NCI-H345 treated with DMSO at 0.1 percent for 48 hours (cell line): ENCODE measurements at regions not wholly inside any gene's neighbourhood (a gene's known extent, or its start where the extent isn't known, plus 50 kb on each side); places are given as distances from the start of the nearest gene placed in this dataset.
"Not testable (repeated sequence)": the region's sequence is repeated elsewhere in the genome, so short reads cannot be mapped to it uniquely, and the experiment has no call there.

ENCODE experiments used
- DNase-seq: peaks from one replicate; lab custom pipeline; 2025; ENCODE audit not compliant: unreplicated experiment; lab: John Stamatoyannopoulos, UW

DNA sequence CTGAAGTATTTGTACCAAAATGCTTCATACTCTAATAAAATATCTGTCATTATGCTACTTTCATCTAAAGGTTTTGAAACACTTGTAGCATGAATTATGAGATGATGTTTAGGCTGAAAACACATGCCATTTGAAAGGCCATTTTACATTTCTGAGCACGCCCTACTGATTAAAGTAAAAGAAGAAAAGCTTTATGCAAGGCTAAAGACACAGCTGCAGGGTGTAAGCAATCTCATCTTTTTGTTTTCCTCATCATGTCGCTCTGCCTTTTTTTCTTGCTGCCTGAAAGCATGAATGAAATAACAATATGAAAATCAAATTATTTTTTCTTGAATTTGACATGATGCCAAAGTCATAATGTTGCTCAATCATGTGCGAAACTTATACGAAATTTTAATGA, 148.6 kb upstream of the ARG1 start:
- DNase-seq, result no peak

DNA sequence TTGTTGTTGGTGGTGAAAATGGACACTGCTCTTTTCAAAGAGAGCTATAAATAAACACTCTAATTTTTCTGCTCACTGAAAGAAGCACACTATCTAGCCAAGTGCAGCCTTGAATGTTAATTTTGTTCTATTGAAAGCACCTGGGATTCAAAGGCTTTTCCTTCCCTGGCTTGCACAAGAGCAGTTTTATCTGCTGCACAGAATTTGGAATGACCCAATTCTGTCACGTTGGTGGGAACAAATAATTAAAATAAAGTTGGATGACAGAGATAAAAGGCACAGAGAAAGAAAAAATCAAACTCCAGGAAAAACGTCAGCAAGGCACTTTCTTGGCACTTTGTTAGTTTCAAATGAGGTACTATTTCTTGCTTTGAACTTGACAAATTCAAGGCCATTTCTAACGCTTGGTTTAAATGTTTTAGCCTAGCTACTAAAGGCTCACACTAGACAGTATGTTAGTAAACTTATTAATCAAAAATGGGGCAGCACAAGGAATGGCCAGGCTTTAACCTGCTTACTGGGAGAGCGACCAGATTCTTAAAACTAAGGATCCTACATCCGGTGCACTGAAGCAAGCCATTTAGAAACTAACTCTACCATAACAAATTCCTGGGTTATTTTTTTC, 145.5 kb upstream of the ARG1 start:
- DNase-seq, result no peak

DNA sequence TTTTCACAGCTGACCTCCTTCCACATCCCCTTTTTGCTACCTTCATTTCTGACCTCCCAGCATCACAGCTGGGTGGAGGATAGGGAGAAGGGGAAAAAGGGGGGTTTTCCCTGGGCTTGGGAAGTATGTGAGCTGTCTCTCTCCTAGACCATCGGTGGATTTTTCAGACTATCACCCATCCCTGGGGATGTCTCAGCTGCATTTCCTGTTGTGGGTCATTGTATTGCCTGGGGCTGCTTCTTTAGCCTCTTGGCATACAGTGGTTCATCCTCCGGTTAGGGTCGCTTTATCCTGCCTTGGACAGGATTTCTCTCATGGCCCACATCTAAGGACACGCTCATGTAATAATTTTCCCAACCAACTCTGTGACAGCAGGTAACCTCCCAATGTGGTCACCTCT, 142.5 kb upstream of the ARG1 start:
- no peak for DNase-seq

- no peak for DNase-seq
Observed at GRCh38 chr6:131431718-131432117, 141.3 kb upstream of the ARG1 start.

DNA sequence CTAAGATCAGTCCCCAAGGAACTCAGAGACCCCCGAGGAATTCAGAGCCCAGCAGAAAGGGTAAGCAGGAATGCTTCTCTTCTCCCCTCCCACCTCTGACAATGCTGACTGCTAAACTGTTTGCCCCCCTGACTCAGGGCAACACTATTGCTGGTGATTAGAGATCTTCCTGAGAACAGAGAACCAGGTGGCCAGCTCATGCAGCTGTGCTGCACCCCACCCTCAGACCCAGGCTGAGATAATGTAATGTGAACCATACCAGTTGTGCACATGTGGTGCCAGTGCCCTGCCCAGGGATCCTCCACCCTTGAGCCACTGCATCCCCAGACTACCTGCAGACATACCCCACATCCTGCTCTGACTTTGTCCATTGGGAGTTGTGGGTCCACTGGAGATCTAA, 139.1 kb upstream of the ARG1 start:
- DNase-seq, result no peak

GRCh38 chr6:131436358-131436757, 136.7 kb upstream of the ARG1 start:
- no peak for DNase-seq

GRCh38 chr6:131443014-131443413, 130.0 kb upstream of the ARG1 start:
- DNase-seq, result no peak

- DNase-seq, result no peak
Observed at GRCh38 chr6:131443514-131443913, 129.5 kb upstream of the ARG1 start.

DNA sequence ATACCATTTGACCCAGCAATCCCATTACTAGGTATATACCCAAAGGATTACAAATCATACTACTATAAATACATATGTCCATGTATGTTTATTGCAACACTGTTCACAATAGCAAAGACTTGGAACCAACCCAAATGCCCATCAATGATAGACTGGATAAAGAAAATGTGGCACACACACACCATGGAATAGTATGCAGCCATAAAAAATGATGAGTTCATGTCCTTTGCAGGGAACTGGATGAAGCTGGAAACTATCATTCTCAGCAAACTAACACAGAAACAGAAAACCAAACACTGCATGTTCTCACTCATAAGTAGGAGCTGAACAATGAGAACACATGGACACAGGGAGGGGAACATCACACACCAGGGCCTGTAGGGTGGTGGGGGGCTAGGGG, 127.7 kb upstream of the ARG1 start:
- not testable (repeated sequence) for DNase-seq

DNA sequence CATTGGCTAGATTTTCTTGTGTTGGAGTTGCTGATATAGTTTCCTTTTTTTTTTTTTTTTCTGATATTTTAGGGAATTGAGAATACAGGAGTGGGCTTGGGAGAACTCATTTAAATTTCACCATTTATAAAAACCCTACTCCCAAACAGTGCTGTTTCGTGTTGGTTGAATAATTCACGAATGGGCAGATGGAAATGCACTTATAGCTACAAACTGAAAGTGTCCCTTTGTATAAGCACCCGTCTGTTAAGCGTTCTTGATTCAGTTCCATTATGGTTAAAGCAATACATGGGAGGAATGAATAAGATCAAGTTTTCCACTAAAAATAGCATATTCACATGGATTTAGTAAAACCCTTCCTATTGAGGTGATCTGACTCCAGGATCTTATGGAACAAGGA, 122.2 kb upstream of the ARG1 start:
- DNase-seq, result no peak

- DNase-seq, result no peak
Observed at GRCh38 chr6:131451321-131452144, 121.5 kb upstream of the ARG1 start.

GRCh38 chr6:131453803-131454202, 119.2 kb upstream of the ARG1 start:
- DNase-seq, result no peak

- no peak for DNase-seq
Observed at GRCh38 chr6:131456565-131456964, 116.5 kb upstream of the ARG1 start.

GRCh38 chr6:131459005-131459404, 114.0 kb upstream of the ARG1 start:
- no peak for DNase-seq

DNA sequence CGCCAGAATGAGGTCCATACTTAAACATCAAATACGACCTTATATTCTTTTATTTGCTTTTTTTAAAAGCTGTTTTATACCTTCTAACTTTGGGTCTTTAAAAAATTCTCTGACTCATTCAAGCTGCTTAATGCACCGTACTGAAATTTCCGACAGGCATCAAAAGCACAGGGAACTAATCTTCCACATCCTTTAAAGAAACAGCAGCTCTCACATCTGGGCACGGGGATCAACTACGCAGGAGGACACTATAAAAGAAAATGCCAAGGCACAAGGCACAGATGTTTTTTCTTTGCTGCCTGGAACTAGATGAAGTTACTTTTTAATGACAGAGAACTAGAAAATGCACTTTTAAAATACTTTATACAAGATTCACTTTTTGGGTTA, 112.4 kb upstream of the ARG1 start:
- no peak for DNase-seq

GRCh38 chr6:131469130-131469529, 103.9 kb upstream of the ARG1 start:
- no peak for DNase-seq

GRCh38 chr6:131470534-131470933, 102.5 kb upstream of the ARG1 start:
- no peak for DNase-seq

- no peak for DNase-seq
Observed at GRCh38 chr6:131471331-131471730, 101.7 kb upstream of the ARG1 start.

- DNase-seq, result not testable (repeated sequence)
Observed at GRCh38 chr6:131473303-131473702, 99.7 kb upstream of the ARG1 start.

DNA sequence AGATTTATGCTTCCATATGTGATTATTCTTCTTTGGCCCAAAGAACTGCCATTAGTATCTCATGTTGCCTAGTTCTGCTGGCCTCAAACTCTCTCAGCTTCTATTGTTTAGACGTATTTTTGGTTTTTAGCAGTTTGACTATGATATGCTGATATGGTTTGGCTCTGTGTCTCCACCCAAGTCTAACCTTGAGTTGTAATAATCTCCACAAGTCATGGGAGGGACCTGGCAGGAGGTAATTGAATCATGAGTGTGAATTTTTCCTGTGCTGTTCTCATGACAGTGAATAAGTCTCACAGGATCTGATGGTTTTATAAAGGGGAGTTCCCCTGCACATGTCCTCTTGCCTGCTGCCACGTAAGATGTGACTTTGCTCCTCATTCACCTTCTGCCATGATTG, 96.7 kb upstream of the ARG1 start:
- DNase-seq, result no peak

DNA sequence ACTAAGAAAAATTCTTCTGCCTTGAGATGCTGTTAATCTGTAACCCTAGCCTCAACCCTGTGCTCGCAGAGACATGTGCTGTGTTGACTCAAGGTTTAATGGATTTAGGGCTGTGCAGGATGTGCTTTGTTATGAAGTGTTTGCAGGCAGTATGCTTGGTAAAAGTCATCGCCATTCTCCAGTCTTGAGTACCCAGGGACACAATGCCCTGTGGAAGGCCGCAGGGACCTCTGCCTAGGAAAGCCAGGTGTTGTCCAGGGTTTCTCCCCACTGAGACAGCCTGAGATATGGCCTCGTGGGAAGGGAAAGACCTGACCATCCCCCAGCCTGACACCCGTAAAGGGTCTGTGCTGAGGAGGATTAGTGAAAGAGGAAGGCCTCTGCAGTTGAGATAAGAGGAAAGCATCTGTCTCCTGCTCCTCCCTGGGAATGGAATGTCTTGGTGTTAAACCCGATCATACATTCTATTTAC, 94.2 kb upstream of the ARG1 start:
- not testable (repeated sequence) for DNase-seq

GRCh38 chr6:131486608-131487007, 86.4 kb upstream of the ARG1 start:
- no peak for DNase-seq

GRCh38 chr6:131488780-131489179, 84.2 kb upstream of the ARG1 start:
- no peak for DNase-seq
